Pancreas (tissue), 10 donors: ENCODE measurements at regions not wholly inside any gene's neighbourhood (a gene's known extent, or its start where the extent isn't known, plus 50 kb on each side); places are given as distances from the start of the nearest gene placed in this dataset.

Experiments used
- ATAC-seq, 4 donors: fragments of 200-7000 bp; cut with Tn5 transposase; one replicate each; pipeline versions ENCODE4 v1.8.0 to v1.9.1; 2020; ENCODE audit warnings: mild to moderate bottlenecking in 4 of 4, moderate library complexity in 4 of 4
- DNase-seq, 6 donors: peaks; one replicate each; pipeline ENCODE4 v3.0.0-alpha.2; 2020
- FAIRE-seq: peaks from 2 replicates; lab custom pipeline; 2012; peaks lifted over from hg19 to GRCh38; lab: Jason Lieb, UNC
- H3K27ac ChIP-seq, 4 donors: fragments of 200-600 bp; sonication (generic); 1 replicate in 3 of 4; 2 replicates in 1 of 4; pipeline versions ENCODE4 v1.5.0 to v1.8.0; 2020
- H3K27me3 ChIP-seq, 4 donors: fragments of 200-600 bp; one replicate each; pipeline ENCODE4 v1.8.0; 2021
- H3K36me3 ChIP-seq, 3 donors: fragments of 200-600 bp; sonication (generic) in 1 of 3; one replicate each; pipeline versions ENCODE4 v1.5.0 to v1.8.0; 2020 to 2021
- H3K4me1 ChIP-seq, 3 donors: fragments of 200-600 bp; one replicate each; pipeline ENCODE4 v1.8.0; 2021
- H3K4me3 ChIP-seq, 4 donors: fragments of 200-600 bp; sonication (generic) in 2 of 4; one replicate each; pipeline versions ENCODE4 v1.5.0 to v1.8.0; 2020 to 2021
- H3K9me3 ChIP-seq, 4 donors: fragments of 200-600 bp; one replicate each; pipeline ENCODE4 v1.8.0; 2021
- WGBS, 2 donors: extraction: QIAGEN DNeasy Blood & Tissue Kit; methylation state at CpG; one replicate each; pipeline ENCODE4 v1.1.7; 2013; 5-methylcytosine and 5-hydroxymethylcytosine counted together
- intact Hi-C, 3 donors: fragments of 100-400 bp; cut with DNase I; formaldehyde crosslinking; loops; one replicate each; pipeline versions ENCODE4 v1.11.1 to v1.14.2; 2022
- TF ChIP-seq, protein P1 (sequence below), 4 donors: fragments of 200-600 bp; sonication (generic) in 3 of 4; IDR thresholded peaks; one replicate each; pipeline versions ENCODE4 v1.5.0 to v1.8.0; 2021; ENCODE audit warnings: antibody characterized with exemption in 4 of 4
- donor health status: healthy with polysubstance abuse.
- donor health status: DM: no; HTN: no; CAD: no; lungs with moderate emphysema.
- donor health status: DM: no; HTN: no; CAD: no.
- donor health status: control.
- donor health status: control.
- donor health status: Bipolar disorder and iron deficiency.
- donor health status: DM: yes; HTN: yes; CAD: no.
- donor health status: DM: no; HTN: no; CAD: no.
- donor health status: DM: no; HTN: no; CAD: no.
- donor health status: DM: yes; HTN: yes; CAD: no.

DNA sequence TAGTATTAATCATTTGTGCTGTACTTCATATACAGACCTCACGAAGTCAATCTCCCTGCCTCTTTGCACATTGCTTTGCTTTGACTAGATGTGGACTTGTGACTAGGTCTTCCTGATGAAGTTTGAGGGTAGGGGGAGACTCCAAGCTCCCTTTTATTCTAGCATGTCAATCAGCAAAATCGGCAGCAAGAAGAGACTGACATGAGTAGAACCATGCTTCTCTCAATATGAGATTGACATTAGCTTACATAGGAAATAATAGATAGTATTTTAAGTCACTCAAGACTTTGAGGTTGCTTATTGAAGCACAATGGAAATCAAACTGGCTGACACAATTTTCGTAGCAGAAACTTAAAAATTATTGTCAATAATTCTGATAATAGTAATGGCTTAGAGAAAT is 866.4 kb upstream of the ADAMTS5 start:
- Histone ChIP-seq H3K27ac (no peak overlapping the region), H3K27me3 (no peaks in the 10 kb centered on the region), H3K36me3 (no peaks in the 10 kb centered on the region), H3K4me1 (no peaks in the 10 kb centered on the region), H3K9me3 (no peaks in the 10 kb centered on the region), H3K4me3 (no peak overlapping the region)
- intact Hi-C loops, result no loop called here
- no peak for ATAC-seq
- FAIRE-seq, result no peak
- WGBS, 2 donors, result 42 to 51% methylated on average over 3 of the region's 3 CpGs
- DNase-seq, result no peak
- TF ChIP-seq, protein P1, sequence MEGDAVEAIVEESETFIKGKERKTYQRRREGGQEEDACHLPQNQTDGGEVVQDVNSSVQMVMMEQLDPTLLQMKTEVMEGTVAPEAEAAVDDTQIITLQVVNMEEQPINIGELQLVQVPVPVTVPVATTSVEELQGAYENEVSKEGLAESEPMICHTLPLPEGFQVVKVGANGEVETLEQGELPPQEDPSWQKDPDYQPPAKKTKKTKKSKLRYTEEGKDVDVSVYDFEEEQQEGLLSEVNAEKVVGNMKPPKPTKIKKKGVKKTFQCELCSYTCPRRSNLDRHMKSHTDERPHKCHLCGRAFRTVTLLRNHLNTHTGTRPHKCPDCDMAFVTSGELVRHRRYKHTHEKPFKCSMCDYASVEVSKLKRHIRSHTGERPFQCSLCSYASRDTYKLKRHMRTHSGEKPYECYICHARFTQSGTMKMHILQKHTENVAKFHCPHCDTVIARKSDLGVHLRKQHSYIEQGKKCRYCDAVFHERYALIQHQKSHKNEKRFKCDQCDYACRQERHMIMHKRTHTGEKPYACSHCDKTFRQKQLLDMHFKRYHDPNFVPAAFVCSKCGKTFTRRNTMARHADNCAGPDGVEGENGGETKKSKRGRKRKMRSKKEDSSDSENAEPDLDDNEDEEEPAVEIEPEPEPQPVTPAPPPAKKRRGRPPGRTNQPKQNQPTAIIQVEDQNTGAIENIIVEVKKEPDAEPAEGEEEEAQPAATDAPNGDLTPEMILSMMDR (IDR thresholded peaks at IDR 0.05), result no peak

DNA sequence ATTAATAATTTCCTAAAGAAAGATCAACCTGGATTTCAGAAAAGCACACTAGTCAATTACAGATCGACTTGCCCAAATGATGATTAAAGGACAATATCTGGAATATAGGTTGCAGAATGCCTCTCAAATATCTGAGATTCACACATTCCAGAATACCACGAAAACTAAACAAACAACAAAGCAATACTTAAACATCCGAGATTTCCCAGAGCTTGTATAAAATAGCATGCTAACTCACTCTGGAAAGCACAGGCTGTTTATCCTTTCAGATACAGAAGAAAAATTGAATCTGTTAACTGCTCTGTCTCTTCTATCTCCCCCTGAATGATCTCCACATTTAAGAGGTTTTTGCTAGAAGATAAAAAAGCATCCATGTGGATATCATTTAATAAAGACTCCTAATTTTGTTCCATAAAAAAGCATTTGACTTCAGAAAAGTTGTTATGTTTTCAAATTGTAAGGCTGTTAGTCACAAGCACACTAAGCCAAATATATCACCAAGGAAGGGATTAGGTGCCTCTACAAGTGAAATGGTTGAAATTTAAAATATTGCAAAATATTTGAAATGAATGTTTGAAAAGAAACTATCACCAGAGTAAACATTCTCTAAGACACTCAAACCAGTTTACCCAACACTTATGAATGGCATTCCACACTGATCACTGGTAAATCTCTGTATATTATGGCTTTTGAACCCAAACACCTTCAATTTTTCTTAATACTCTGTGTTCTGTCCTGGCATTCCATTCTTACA is 865.1 kb upstream of the ADAMTS5 start:
- Histone ChIP-seq H3K27me3 (no peaks in the 10 kb centered on the region), H3K4me1 (no peaks in the 10 kb centered on the region), H3K9me3 (no peaks in the 10 kb centered on the region), H3K4me3 (no peak overlapping the region), H3K36me3 (no peaks in the 10 kb centered on the region), H3K27ac (no peak overlapping the region)
- intact Hi-C loops, result no loop called here
- 35 to 57% methylated on average over 3 of the region's 3 CpGs for WGBS, 2 donors
- ATAC-seq (no peak), FAIRE-seq (no peak), DNase-seq (no peak)
- TF ChIP-seq, protein P1 (IDR thresholded peaks at IDR 0.05), result no peak

DNA sequence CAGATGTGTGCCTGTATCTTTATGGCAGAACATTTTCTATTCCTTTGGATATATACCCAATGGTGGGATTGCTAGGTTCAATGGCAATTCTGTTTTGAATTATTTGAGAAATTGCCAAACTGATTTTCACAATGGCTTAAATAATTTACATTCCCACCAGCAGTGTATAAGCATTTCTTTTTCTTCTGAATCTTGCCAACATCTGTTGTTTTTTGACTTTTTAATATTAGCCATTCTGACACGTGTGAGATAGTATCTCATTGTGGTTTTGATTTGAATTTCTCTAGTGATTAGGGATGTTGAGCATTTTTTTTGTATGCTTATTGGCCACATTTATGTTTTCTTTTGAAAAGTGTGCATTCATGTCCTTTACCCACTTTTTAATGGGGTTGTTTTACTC is 864.3 kb upstream of the ADAMTS5 start:
- ATAC-seq, result no peak
- Histone ChIP-seq H3K4me1 (no peaks in the 10 kb centered on the region), H3K4me3 (no peak overlapping the region), H3K27ac (no peak overlapping the region), H3K36me3 (no peaks in the 10 kb centered on the region), H3K27me3 (no peaks in the 10 kb centered on the region), H3K9me3 (no peaks in the 10 kb centered on the region)
- TF ChIP-seq, protein P1 (IDR thresholded peaks at IDR 0.05), result no peak
- DNase-seq, result no peak
- WGBS, 2 donors, result 24 to 32% methylated on average over 1 of the region's 1 CpG
- intact Hi-C loops, result no loop called here
- FAIRE-seq, result no peak

DNA sequence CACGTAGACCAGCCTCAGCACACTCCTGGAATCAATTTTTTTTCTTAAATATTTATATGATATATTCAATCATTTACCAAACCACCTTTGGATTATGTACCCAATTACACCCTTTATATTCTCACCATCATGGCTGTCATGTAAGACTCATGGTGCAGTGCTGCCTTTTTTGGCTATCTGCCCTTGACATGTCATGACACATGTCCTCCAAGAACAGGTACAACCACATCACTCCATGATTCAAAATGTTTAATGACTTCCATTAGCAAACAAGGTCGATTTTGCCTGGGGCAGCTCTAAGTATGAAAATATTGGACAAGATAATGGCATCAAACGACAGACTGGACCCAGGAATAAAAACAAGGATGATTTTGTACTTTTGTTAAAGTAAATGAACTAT is 861.1 kb upstream of the ADAMTS5 start:
- H3K4me3 ChIP-seq, result no peak overlapping the region
- 51 to 58% methylated on average over 3 of the region's 3 CpGs for WGBS, 2 donors
- H3K36me3 ChIP-seq, result no peaks in the 10 kb centered on the region
- H3K27me3 ChIP-seq, result no peaks in the 10 kb centered on the region
- FAIRE-seq (no peak), ATAC-seq (no peak), DNase-seq (no peak)
- intact Hi-C loops, result no loop called here
- H3K9me3 ChIP-seq, result no peaks in the 10 kb centered on the region
- no peaks in the 10 kb centered on the region for H3K4me1 ChIP-seq
- no peak overlapping the region for H3K27ac ChIP-seq
- TF ChIP-seq, protein P1 (IDR thresholded peaks at IDR 0.05), result no peak

DNA sequence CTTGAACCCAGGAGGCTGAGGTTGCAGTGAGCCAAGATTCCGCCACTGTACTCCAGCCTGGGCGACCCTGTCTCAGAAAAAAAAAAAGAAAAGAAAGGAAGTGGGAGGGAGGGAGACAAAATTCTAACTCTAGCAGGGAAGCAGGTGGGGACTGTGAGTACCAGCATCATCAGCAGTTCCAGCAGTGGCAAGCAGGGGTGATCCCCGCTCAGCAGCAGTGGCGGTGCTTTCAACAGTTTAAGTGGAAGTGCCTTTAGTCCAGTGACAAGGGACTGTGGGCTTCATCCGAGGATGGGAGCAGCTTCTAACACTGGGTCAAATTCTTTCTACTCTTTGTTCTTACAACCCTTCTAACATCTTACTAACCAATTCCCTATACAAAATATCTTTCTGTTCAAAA is 858.1 kb upstream of the ADAMTS5 start:
- DNase-seq, result no peak

More for the DNA sequence above, 858.1 kb upstream of the ADAMTS5 start:
- Histone ChIP-seq H3K4me1 (no peaks in the 10 kb centered on the region), H3K4me3 (no peak overlapping the region), H3K27ac (no peak overlapping the region), H3K9me3 (no peaks in the 10 kb centered on the region), H3K27me3 (no peaks in the 10 kb centered on the region), H3K36me3 (no peaks in the 10 kb centered on the region)
- WGBS, 2 donors, result 66 to 70% methylated on average over 5 of the region's 5 CpGs
- ATAC-seq (no peak), FAIRE-seq (no peak)
- TF ChIP-seq, protein P1 (IDR thresholded peaks at IDR 0.05), result no peak
- intact Hi-C loops, result no loop called here
